ENCODE measurements at regions not wholly inside any gene's neighbourhood (a gene's known extent, or its start where the extent isn't known, plus 50 kb on each side); places are given as distances from the start of the nearest gene placed in this dataset.
A peak's percentile ranks its signal among the peaks of the same experiment; 100 is the strongest.

GRCh38 chr3:127457546-127458145 is 132.9 kb downstream of the TPRA1 start:
- DNase-seq = no peak

GRCh38 chr3:127457094-127457475 is 133.4 kb downstream of the TPRA1 start:
- DNase-seq = no peak

GRCh38 chr3:127456471-127457093 is 134.0 kb downstream of the TPRA1 start:
- no peak for DNase-seq

GRCh38 chr3:127455541-127456450 is 134.7 kb downstream of the TPRA1 start:
- DNase-seq = peak; percentile 34

- no peak for DNase-seq
Observed at GRCh38 chr3:127454968-127455367, 135.6 kb downstream of the TPRA1 start.

GRCh38 chr3:127454051-127454450 is 136.5 kb downstream of the TPRA1 start:
- no peak for DNase-seq

- no peak for DNase-seq
Observed at GRCh38 chr3:127452321-127452821, 138.2 kb downstream of the TPRA1 start.

GRCh38 chr3:127451321-127451720 is 139.2 kb downstream of the TPRA1 start:
- no peak for DNase-seq

GRCh38 chr3:127450331-127450730 is 140.2 kb downstream of the TPRA1 start:
- DNase-seq = no peak

GRCh38 chr3:127449486-127450212 is 140.9 kb downstream of the TPRA1 start:
- no peak for DNase-seq

GRCh38 chr3:127448671-127449070 is 141.9 kb downstream of the TPRA1 start:
- no peak for DNase-seq

- peak; percentile 14 for DNase-seq
Observed at GRCh38 chr3:127448161-127448561, 142.4 kb downstream of the TPRA1 start.

- no peak for DNase-seq
Observed at GRCh38 chr3:127446756-127447155, 143.8 kb downstream of the TPRA1 start.

- no peak for DNase-seq
Observed at GRCh38 chr3:127445581-127446343, 144.8 kb downstream of the TPRA1 start.

GRCh38 chr3:127444761-127445160 is 145.8 kb downstream of the TPRA1 start:
- DNase-seq = no peak

- DNase-seq = no peak
Observed at GRCh38 chr3:127443581-127444375, 146.8 kb downstream of the TPRA1 start.

- DNase-seq = no peak
Observed at GRCh38 chr3:127442506-127442905, 148.0 kb downstream of the TPRA1 start.

- no peak for DNase-seq
Observed at GRCh38 chr3:127441764-127442163, 148.8 kb downstream of the TPRA1 start.

- DNase-seq = no peak
Observed at GRCh38 chr3:127440384-127440783, 150.1 kb downstream of the TPRA1 start.

- DNase-seq = no peak
Observed at GRCh38 chr3:127439621-127440020, 150.9 kb downstream of the TPRA1 start.

GRCh38 chr3:127438951-127439350 is 151.1 kb upstream of the PRR20G start:
- no peak for DNase-seq

All from NCI-H446 treated with DMSO at 0.1 percent for 48 hours (cell line).